Chondrocyte (in vitro differentiated cells): ENCODE measurements at regions not wholly inside any gene's neighbourhood (a gene's known extent, or its start where the extent isn't known, plus 50 kb on each side); places are given as distances from the start of the nearest gene placed in this dataset.

ENCODE experiments used
- DNase-seq: peaks from one replicate; pipeline ENCODE4 v3.0.0; 2021; ENCODE audit warnings: mixed read lengths, low spot score
- H3K27ac Mint-ChIP-seq: one replicate; pipeline ENCODE4 v1.8.0; 2021; ENCODE audit warnings: mild to moderate bottlenecking, moderate library complexity, mixed read lengths; ENCODE audit not compliant: unreplicated experiment
- H3K27me3 Mint-ChIP-seq: 2 replicates; pipeline ENCODE4 v1.8.0; 2021; ENCODE audit warnings: low read depth, mixed read lengths
- H3K36me3 Mint-ChIP-seq: 2 replicates; pipeline ENCODE4 v1.8.0; 2021; ENCODE audit warnings: low read depth, mixed read lengths
- H3K4me1 Mint-ChIP-seq: 2 replicates; pipeline ENCODE4 v1.8.0; 2021; ENCODE audit warnings: low read depth, mild to moderate bottlenecking, mixed read lengths
- H3K4me3 Mint-ChIP-seq: one replicate; pipeline ENCODE4 v1.8.0; 2021; ENCODE audit warnings: mild to moderate bottlenecking, moderate library complexity, mixed read lengths; ENCODE audit not compliant: unreplicated experiment
- H3K9me3 Mint-ChIP-seq: 2 replicates; pipeline ENCODE4 v1.8.0; 2021; ENCODE audit warnings: low read depth, mixed read lengths
- TF ChIP-seq, protein P1 (sequence below): fragments of 200-600 bp; sonication (generic); IDR thresholded peaks from 2 replicates; pipeline ENCODE4 v1.5.0; 2021; ENCODE audit warnings: antibody characterized with exemption, mild to moderate bottlenecking, moderate library complexity

DNA sequence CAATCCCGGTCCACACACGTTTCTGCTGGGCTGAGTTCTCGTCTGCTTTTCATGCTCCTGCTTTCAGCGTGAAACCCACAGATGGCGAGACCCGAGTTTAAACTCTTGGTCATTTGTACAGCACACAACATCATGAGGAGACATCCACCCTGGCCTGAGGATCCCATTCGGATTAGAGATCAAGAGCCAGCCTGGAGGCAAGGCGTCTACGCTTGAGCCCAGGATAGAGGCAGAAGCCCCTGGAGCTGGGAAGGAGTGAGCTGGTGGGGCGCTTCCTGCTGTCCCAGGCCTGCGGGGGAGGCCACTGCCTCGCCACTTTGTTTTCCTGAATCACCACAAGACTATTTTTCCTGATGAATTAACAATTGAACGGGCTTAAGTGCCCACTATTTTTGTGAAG lies 281.9 kb upstream of the IRX4 start:
- H3K27ac Mint-ChIP-seq, result no peak overlapping the region
- DNase-seq, result no peak
- H3K27me3 Mint-ChIP-seq, result peaks cover 22% of the 10 kb centered on the region
- no peaks in the 10 kb centered on the region for H3K36me3 Mint-ChIP-seq
- no peaks in the 10 kb centered on the region for H3K9me3 Mint-ChIP-seq
- H3K4me1 Mint-ChIP-seq, result no peaks in the 10 kb centered on the region
- no peak overlapping the region for H3K4me3 Mint-ChIP-seq
- TF ChIP-seq, protein P1, sequence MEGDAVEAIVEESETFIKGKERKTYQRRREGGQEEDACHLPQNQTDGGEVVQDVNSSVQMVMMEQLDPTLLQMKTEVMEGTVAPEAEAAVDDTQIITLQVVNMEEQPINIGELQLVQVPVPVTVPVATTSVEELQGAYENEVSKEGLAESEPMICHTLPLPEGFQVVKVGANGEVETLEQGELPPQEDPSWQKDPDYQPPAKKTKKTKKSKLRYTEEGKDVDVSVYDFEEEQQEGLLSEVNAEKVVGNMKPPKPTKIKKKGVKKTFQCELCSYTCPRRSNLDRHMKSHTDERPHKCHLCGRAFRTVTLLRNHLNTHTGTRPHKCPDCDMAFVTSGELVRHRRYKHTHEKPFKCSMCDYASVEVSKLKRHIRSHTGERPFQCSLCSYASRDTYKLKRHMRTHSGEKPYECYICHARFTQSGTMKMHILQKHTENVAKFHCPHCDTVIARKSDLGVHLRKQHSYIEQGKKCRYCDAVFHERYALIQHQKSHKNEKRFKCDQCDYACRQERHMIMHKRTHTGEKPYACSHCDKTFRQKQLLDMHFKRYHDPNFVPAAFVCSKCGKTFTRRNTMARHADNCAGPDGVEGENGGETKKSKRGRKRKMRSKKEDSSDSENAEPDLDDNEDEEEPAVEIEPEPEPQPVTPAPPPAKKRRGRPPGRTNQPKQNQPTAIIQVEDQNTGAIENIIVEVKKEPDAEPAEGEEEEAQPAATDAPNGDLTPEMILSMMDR, result no peak

DNA sequence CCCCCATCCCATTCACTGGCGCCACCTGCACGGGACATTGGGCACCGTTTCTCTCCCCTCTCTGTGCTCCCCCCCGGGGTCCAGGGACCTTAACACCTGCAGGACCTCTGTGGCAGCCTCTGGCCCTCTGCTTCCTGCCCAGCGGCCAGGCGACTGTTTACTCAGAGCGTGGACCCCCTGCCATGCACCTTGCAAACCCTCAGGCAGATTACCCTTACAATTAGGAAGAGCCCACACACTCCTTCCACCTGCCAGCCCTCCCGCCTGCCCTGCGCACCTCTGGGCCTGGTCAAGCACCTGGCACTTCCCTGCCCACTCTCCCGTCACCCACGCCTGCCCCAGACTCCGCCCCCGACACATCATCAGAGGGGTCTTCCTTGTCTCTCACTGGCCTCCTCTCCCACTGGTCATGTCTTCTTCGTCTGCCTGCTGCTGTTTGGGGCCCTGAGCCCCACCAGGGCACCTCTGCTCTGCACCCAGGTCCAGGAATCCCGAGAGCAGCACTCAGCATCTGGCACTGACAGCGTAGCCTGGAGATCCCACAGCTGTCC lies 281.3 kb upstream of the IRX4 start:
- no peak overlapping the region for H3K4me3 Mint-ChIP-seq
- H3K9me3 Mint-ChIP-seq, result no peaks in the 10 kb centered on the region
- H3K36me3 Mint-ChIP-seq, result no peaks in the 10 kb centered on the region
- no peaks in the 10 kb centered on the region for H3K4me1 Mint-ChIP-seq
- H3K27ac Mint-ChIP-seq, result no peak overlapping the region
- peaks cover 21% of the 10 kb centered on the region for H3K27me3 Mint-ChIP-seq
- DNase-seq, result no peak
- TF ChIP-seq, protein P1, result no peak

- Mint-ChIP-seq H3K4me3 (no peak overlapping the region), H3K27ac (no peak overlapping the region), H3K27me3 (peaks cover 21% of the 10 kb centered on the region), H3K4me1 (no peaks in the 10 kb centered on the region), H3K9me3 (no peaks in the 10 kb centered on the region), H3K36me3 (no peaks in the 10 kb centered on the region)
- DNase-seq, result no peak
- TF ChIP-seq, protein P1, result no peak
Observed at GRCh38 chr5:2163060-2163856, 280.5 kb upstream of the IRX4 start.

DNA sequence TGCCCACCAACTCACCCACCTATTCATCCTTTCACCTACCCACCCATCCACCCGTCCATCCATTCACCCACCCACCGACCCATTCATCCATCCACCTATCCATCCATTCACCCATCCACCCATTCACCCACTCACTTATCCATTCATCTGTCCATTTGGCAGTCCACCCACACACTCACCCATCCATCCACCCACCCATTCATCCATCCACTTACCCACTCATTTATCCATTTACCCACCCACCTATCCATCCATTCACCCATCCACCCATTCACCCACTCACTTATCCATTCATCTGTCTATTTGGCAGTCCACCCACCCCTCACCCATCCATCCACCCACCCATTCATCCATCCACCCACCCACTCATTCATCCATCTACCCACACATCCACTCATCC lies 278.1 kb upstream of the IRX4 start:
- no peaks in the 10 kb centered on the region for H3K9me3 Mint-ChIP-seq

DNA sequence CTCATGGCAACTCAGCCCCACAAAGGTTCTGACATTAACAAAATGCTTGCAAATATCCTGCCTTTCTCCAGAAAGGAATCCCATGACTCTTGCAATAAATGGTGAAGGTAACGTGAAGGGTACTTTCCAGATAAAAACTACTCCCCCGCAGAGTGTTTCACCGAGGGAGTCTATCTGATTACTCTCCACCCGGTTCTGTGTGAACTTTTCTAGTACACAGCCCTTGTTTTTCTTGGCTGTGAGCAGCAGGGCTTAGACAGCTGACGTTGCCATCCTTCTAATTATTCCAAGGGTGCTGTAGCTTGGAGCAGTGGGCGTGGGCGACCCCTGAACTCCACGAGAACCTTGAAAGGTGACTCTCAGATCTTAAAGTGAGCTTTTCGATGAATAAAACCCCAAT lies 276.0 kb upstream of the IRX4 start:
- H3K9me3 Mint-ChIP-seq, result no peaks in the 10 kb centered on the region
- H3K4me3 Mint-ChIP-seq, result no peak overlapping the region
- H3K27ac Mint-ChIP-seq, result no peak overlapping the region
- TF ChIP-seq, protein P1, result no peak
- H3K4me1 Mint-ChIP-seq, result no peaks in the 10 kb centered on the region
- DNase-seq, result no peak
- no peaks in the 10 kb centered on the region for H3K36me3 Mint-ChIP-seq
- H3K27me3 Mint-ChIP-seq, result peaks cover 7% of the 10 kb centered on the region

More for the DNA sequence above, 278.1 kb upstream of the IRX4 start:
- TF ChIP-seq, protein P1, result no peak
- Mint-ChIP-seq H3K27me3 (peaks cover 15% of the 10 kb centered on the region), H3K36me3 (no peaks in the 10 kb centered on the region), H3K27ac (no peak overlapping the region), H3K4me1 (no peaks in the 10 kb centered on the region), H3K4me3 (no peak overlapping the region)
- DNase-seq, result no peak
